ENCODE measurements at regions not wholly inside any gene's neighbourhood (a gene's known extent, or its start where the extent isn't known, plus 50 kb on each side); places are given as distances from the start of the nearest gene placed in this dataset.

GRCh38 chr6:14633479-14633878 is 515.9 kb downstream of the CD83 start:
- intact Hi-C loops (cut with DNase I): loop anchor here in 1 of 10 donors (10.0 kb wide), 1 partner anchor 419 kb away; no protein-coding TSS in a partner anchor
- Histone ChIP-seq H3K36me3 (no peaks in the 10 kb centered on the region), H3K27me3 (no peaks in the 10 kb centered on the region), H3K4me3 (no peak overlapping the region), H3K4me1 (peaks cover 0 to 28% (median 9%) of the 10 kb centered on the region in 9 donors), H3K9me3 (no peaks in the 10 kb centered on the region), H3K27ac (no peak overlapping the region)
- DNase-seq (no peak), ATAC-seq (no peak)
- WGBS, 2 donors: 71 to 72% methylated on average over 3 of the region's 3 CpGs
- TF ChIP-seq CTCF (IDR thresholded peaks at IDR 0.05): no peak

- TF ChIP-seq CTCF (IDR thresholded peaks at IDR 0.05): no peak
- peaks cover 0 to 34% (median 15%) of the 10 kb centered on the region in 9 donors for H3K4me1 ChIP-seq
- no peak overlapping the region for H3K4me3 ChIP-seq
- H3K9me3 ChIP-seq: no peaks in the 10 kb centered on the region
- no peak for DNase-seq
- ATAC-seq: no peak
- no peaks in the 10 kb centered on the region for H3K27me3 ChIP-seq
- intact Hi-C loops (cut with DNase I): loop anchor here in 1 of 10 donors (10.0 kb wide), 1 partner anchor 419 kb away; no protein-coding TSS in a partner anchor
- 89 to 92% methylated on average over 9 of the region's 9 CpGs for WGBS, 2 donors
- H3K27ac ChIP-seq: no peak overlapping the region
- no peaks in the 10 kb centered on the region for H3K36me3 ChIP-seq
Measured at GRCh38 chr6:14634072-14634471, 516.5 kb downstream of the CD83 start.

- Histone ChIP-seq H3K36me3 (no peaks in the 10 kb centered on the region), H3K4me3 (no peak overlapping the region), H3K4me1 (peaks cover 0 to 46% (median 26%) of the 10 kb centered on the region in 9 donors), H3K27ac (no peak overlapping the region), H3K9me3 (no peaks in the 10 kb centered on the region), H3K27me3 (no peaks in the 10 kb centered on the region)
- intact Hi-C loops (cut with DNase I): loop anchor here in 2 of 10 donors (5.0 to 10.0 kb wide), 4 partner anchors 72 to 420 kb away; no protein-coding TSS in a partner anchor
- no peak for ATAC-seq
- TF ChIP-seq CTCF (IDR thresholded peaks at IDR 0.05): no peak
- DNase-seq: no peak
- WGBS, 2 donors: 2 to 3% methylated on average over 1 of the region's 1 CpG
Measured at GRCh38 chr6:14635195-14635594, 517.6 kb downstream of the CD83 start.

GRCh38 chr6:14635934-14636591 is 518.5 kb downstream of the CD83 start:
- Histone ChIP-seq H3K36me3 (no peaks in the 10 kb centered on the region), H3K27me3 (no peaks in the 10 kb centered on the region), H3K9me3 (no peaks in the 10 kb centered on the region), H3K4me3 (no peak overlapping the region), H3K4me1 (peaks cover 0 to 51% (median 31%) of the 10 kb centered on the region in 9 donors), H3K27ac (no peak overlapping the region)
- TF ChIP-seq CTCF (IDR thresholded peaks at IDR 0.05): no peak
- DNase-seq (no peak), ATAC-seq (no peak)
- intact Hi-C loops (cut with DNase I): loop anchor here in 3 of 10 donors (2.0 to 10.0 kb wide), 5 partner anchors 57 to 421 kb away; no protein-coding TSS in a partner anchor
- 79 to 80% methylated on average over 6 of the region's 6 CpGs for WGBS, 2 donors
